AG09309 (cell line): ENCODE measurements at regions not wholly inside any gene's neighbourhood (a gene's known extent, or its start where the extent isn't known, plus 50 kb on each side); places are given as distances from the start of the nearest gene placed in this dataset.

Source experiments
- DNase-seq: peaks from one replicate; pipeline ENCODE4 v3.0.0-alpha.2; 2010; ENCODE audit warnings: low read depth
- H3K4me3 ChIP-seq: 2 replicates; pipeline ENCODE4 v1.5.1; 2011; ENCODE audit warnings: mild to moderate bottlenecking, low read depth, low read length, moderate library complexity; ENCODE audit not compliant: control insufficient read depth
- CTCF ChIP-seq: IDR thresholded peaks from 2 replicates; pipeline ENCODE4 v1.5.1; 2011; ENCODE audit warnings: mild to moderate bottlenecking, low read depth, low read length, inconsistent platforms; ENCODE audit not compliant: insufficient read depth, control insufficient read depth; ENCODE audit errors: missing control alignments

DNA sequence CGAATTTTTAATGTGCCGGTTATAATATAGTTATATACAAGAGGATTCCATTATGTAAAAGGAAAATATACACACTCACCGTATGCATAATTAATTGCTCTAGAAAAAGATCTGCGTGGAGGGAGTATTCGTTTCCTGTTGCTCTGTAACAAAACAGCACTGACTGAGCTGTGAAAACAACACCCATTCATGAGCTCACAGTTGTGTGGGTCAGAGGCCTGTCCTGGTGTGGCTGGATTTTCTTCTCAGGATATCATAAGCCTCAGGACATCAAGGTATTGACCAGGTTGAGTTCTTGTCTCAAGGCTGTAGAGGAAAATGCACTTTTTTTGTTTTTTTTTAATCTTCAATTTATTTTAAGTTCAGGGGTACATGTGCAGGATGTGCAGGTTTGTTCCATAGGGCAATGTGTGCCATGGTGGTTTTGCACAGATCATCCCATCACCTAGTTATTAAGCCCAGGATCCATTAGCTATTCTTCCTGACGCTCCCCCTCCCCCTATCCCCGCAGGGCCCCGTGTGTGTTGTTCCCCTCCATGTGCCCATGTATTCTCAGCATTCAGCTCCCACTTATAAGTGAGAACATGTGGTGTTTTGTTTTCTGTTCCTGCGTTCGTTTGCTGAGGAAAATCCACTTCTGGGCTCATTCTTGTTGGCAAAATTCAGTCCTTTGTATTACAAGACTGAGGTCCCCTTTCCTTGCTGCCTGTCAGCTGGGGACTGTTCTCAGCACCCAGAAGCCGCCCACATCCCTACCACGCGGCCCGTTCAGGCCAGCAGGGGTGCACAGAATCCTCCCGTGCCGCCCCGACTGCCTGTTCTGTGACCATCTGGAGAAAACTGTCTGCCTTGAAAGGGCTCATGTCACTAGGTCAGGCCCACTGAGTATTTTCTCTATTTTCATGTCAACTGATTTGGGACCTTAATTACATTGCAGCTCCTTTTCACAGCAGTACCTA, 87.4 kb upstream of the ERRFI1 start:
- TF ChIP-seq CTCF = no peak
- H3K4me3 ChIP-seq = no peak overlapping the region
- no peak for DNase-seq

DNA sequence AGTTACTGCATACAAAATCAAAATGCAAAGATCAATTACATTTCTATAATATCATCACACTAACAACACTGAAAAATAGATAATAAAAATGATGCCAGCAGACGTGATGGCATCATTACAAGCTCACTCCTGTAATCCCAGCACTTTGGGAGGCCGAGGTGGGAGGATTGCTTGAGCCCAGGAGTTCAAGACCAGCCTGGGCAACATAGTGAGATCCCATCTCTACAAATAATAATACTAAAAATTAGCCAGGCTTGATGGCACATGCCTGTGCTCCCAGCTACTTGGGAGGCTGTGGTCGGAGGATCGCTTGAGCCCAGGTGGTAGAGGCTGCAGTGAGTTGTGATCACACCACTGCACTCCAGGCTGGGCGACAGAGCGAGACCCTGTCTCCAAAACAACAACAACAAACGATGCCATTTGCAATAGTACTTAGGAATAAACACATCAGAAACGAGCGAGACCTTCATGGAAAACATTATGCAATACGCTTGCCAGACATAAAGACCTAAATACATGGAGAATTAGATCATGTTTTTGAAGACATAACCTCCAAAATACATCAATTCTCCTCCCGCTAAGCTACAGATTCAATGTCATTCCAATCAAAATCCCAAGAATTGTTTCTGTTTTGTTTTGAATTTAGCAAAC, 86.6 kb upstream of the ERRFI1 start:
- no peak overlapping the region for H3K4me3 ChIP-seq
- no peak for TF ChIP-seq CTCF
- no peak for DNase-seq

DNA sequence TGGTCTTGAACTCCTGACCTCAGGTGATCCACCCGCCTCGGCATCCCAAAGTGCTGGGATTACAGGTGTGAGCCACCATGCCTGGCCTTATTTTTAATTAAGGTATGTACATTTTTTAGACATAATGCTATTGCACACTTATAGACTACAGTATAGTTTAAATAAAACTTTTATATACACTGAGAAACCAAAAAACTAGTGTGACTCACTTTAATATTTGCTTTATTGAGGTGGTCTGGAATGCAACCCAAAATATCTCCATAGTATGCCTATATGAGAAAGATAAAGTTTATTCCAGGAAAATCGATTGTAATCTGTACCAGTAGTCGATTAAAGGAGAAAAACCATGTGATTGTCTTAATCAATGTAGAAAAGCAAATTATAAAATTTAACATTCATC, 85.5 kb upstream of the ERRFI1 start:
- no peak for DNase-seq
- no peak overlapping the region for H3K4me3 ChIP-seq
- TF ChIP-seq CTCF = no peak

GRCh38 chr1:8109216-8109615, 83.1 kb upstream of the ERRFI1 start:
- no peak for TF ChIP-seq CTCF
- H3K4me3 ChIP-seq = no peak overlapping the region
- no peak for DNase-seq

GRCh38 chr1:8107897-8108296, 81.8 kb upstream of the ERRFI1 start:
- no peak overlapping the region for H3K4me3 ChIP-seq
- no peak for DNase-seq
- no peak for TF ChIP-seq CTCF

- no peak overlapping the region for H3K4me3 ChIP-seq
- DNase-seq = no peak
- no peak for TF ChIP-seq CTCF
Measured at GRCh38 chr1:8104278-8105236, 78.4 kb upstream of the ERRFI1 start.
